ENCODE measurements at regions not wholly inside any gene's neighbourhood (a gene's known extent, or its start where the extent isn't known, plus 50 kb on each side); places are given as distances from the start of the nearest gene placed in this dataset.
"Not testable (repeated sequence)": the region's sequence is repeated elsewhere in the genome, so short reads cannot be mapped to it uniquely, and the experiment has no call there.

- peak; percentile 20 for DNase-seq (ENCODE audit: low spot score)
These were observed 89.2 kb upstream of the SLC6A11 start for GRCh38 chr3:10726787-10727186.

GRCh38 chr3:10729439-10729838, 86.6 kb upstream of the SLC6A11 start:
- DNase-seq (ENCODE audit: low spot score), result peak; percentile 41

GRCh38 chr3:10732292-10732691, 83.7 kb upstream of the SLC6A11 start:
- DNase-seq (ENCODE audit: low spot score), result no peak

GRCh38 chr3:10733297-10733696, 82.7 kb upstream of the SLC6A11 start:
- no peak for DNase-seq (ENCODE audit: low spot score)

- DNase-seq (ENCODE audit: low spot score), result not testable (repeated sequence)
These were observed 79.6 kb upstream of the SLC6A11 start for GRCh38 chr3:10736444-10736843.

- peak; percentile 8 for DNase-seq (ENCODE audit: low spot score)
These were observed 78.2 kb upstream of the SLC6A11 start for GRCh38 chr3:10737785-10738184.

- DNase-seq (ENCODE audit: low spot score), result peak; percentile 90
These were observed 77.2 kb upstream of the SLC6A11 start for GRCh38 chr3:10738688-10739372.

- DNase-seq (ENCODE audit: low spot score), result no peak
These were observed 75.1 kb upstream of the SLC6A11 start for GRCh38 chr3:10740954-10741353.

- no peak for DNase-seq (ENCODE audit: low spot score)
These were observed 73.9 kb upstream of the SLC6A11 start for GRCh38 chr3:10741891-10742671.

- DNase-seq (ENCODE audit: low spot score), result peak; percentile 86
These were observed 72.5 kb upstream of the SLC6A11 start for GRCh38 chr3:10743366-10744097.

- DNase-seq (ENCODE audit: low spot score), result no peak
These were observed 71.9 kb upstream of the SLC6A11 start for GRCh38 chr3:10744098-10744465.

- DNase-seq (ENCODE audit: low spot score), result peak; percentile 9
These were observed 70.6 kb upstream of the SLC6A11 start for GRCh38 chr3:10745392-10745791.

GRCh38 chr3:10746001-10746400, 70.0 kb upstream of the SLC6A11 start:
- no peak for DNase-seq (ENCODE audit: low spot score)

GRCh38 chr3:10746684-10747083, 69.3 kb upstream of the SLC6A11 start:
- no peak for DNase-seq (ENCODE audit: low spot score)

- DNase-seq (ENCODE audit: low spot score), result no peak
These were observed 68.7 kb upstream of the SLC6A11 start for GRCh38 chr3:10747341-10747740.

GRCh38 chr3:10748040-10748439, 68.0 kb upstream of the SLC6A11 start:
- DNase-seq (ENCODE audit: low spot score), result peak; percentile 3

GRCh38 chr3:10753964-10754363, 62.1 kb upstream of the SLC6A11 start:
- peak; percentile 64 for DNase-seq (ENCODE audit: low spot score)

GRCh38 chr3:10756546-10756945, 59.5 kb upstream of the SLC6A11 start:
- DNase-seq (ENCODE audit: low spot score), result peak; percentile 69

GRCh38 chr3:10757021-10757820, 58.8 kb upstream of the SLC6A11 start:
- DNase-seq (ENCODE audit: low spot score), result peak; percentile 53

GRCh38 chr3:10757821-10758130, 58.3 kb upstream of the SLC6A11 start:
- no peak for DNase-seq (ENCODE audit: low spot score)

GRCh38 chr3:10758304-10759037, 57.6 kb upstream of the SLC6A11 start:
- no peak for DNase-seq (ENCODE audit: low spot score)

Measured in mesenteric fat pad (tissue), 1 donor.